Thyroid gland (tissue), 4 donors: ENCODE measurements at regions not wholly inside any gene's neighbourhood (a gene's known extent, or its start where the extent isn't known, plus 50 kb on each side); places are given as distances from the start of the nearest gene placed in this dataset.

Experiments used
- DNase-seq, 2 donors: peaks; one replicate each; pipeline ENCODE4 v3.0.0-alpha.2; 2019
- H3K27ac ChIP-seq, 3 donors: fragments of 200-600 bp; sonication (generic); 1 replicate in 2 of 3; 2 replicates in 1 of 3; pipeline ENCODE4 v1.5.1; 2016 to 2019; ENCODE audit warnings: mild to moderate bottlenecking in 1 of 3, moderate library complexity in 1 of 3
- H3K27me3 ChIP-seq: fragments of 200-600 bp; sonication (generic); one replicate; pipeline ENCODE4 v1.5.1; 2019
- H3K36me3 ChIP-seq, 2 donors: fragments of 200-600 bp; sonication (generic); one replicate each; pipeline ENCODE4 v1.5.1; 2016 to 2019
- H3K4me1 ChIP-seq, 2 donors: fragments of 200-600 bp; sonication (generic); one replicate each; pipeline ENCODE4 v1.5.1; 2017 to 2019
- H3K4me3 ChIP-seq, 3 donors: fragments of 200-600 bp; sonication (generic); replicated peaks in 1 of 3; 1 replicate in 2 of 3; 2 replicates in 1 of 3; pipeline ENCODE4 v1.5.1; 2016; ENCODE audit warnings: mild to moderate bottlenecking in 1 of 3
- H3K9me3 ChIP-seq: fragments of 200-600 bp; sonication (generic); one replicate; pipeline ENCODE4 v1.5.1; 2017
- POLR2A ChIP-seq, 2 donors: fragments of 450-650 bp; IDR thresholded peaks; one replicate each; pipeline ENCODE4 v1.6.1; 2017; ENCODE audit warnings: antibody characterized with exemption in 2 of 2, mild to moderate bottlenecking in 2 of 2, moderate library complexity in 1 of 2
- WGBS, 2 donors: methylation state at CpG; one replicate each; pipeline ENCODE4 v1.1.5; 2017; 5-methylcytosine and 5-hydroxymethylcytosine counted together
- intact Hi-C: fragments of 100-400 bp; cut with DNase I; formaldehyde crosslinking; loops from one replicate; pipeline ENCODE4 v1.15.1; 2023
- TF ChIP-seq, protein P1 (sequence below), 6 experiments: fragments of 200-600 bp in 3 of 6; fragments of 450-650 bp in 3 of 6; sonication (generic) in 3 of 6; IDR thresholded peaks; one replicate each; pipeline ENCODE4 v1.5.1; 2016 to 2019; ENCODE audit warnings: antibody characterized with exemption in 6 of 6, mild to moderate bottlenecking in 2 of 6, inconsistent platforms in 1 of 6, moderate library complexity in 1 of 6

DNA sequence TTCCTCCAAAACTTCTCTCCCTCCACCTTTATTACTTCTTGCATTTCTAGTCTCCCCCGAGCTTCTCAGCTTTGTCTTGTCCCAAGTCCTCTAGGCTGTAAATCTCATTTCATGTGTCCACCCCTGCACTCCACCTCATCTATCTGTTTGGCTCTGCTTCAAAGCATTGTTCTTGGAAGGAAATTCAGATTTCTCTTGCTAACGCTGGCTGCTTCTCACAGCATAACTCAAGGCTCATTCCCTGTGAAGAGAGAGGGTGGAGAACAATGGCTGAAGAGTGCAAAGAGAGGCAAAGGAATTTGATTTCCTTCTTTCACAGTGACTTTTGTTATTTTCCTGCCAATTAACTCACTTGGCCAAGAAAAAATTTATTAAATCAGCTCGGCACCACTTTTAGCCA, 476.5 kb downstream of the TMEM114 start:
- no peak for DNase-seq
- H3K36me3 ChIP-seq, result no peaks in the 10 kb centered on the region
- TF ChIP-seq POLR2A (IDR thresholded peaks at IDR 0.05), result no peak
- TF ChIP-seq, protein P1, sequence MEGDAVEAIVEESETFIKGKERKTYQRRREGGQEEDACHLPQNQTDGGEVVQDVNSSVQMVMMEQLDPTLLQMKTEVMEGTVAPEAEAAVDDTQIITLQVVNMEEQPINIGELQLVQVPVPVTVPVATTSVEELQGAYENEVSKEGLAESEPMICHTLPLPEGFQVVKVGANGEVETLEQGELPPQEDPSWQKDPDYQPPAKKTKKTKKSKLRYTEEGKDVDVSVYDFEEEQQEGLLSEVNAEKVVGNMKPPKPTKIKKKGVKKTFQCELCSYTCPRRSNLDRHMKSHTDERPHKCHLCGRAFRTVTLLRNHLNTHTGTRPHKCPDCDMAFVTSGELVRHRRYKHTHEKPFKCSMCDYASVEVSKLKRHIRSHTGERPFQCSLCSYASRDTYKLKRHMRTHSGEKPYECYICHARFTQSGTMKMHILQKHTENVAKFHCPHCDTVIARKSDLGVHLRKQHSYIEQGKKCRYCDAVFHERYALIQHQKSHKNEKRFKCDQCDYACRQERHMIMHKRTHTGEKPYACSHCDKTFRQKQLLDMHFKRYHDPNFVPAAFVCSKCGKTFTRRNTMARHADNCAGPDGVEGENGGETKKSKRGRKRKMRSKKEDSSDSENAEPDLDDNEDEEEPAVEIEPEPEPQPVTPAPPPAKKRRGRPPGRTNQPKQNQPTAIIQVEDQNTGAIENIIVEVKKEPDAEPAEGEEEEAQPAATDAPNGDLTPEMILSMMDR (IDR thresholded peaks at IDR 0.05), result no peak
- no peak overlapping the region for H3K4me3 ChIP-seq
- H3K9me3 ChIP-seq, result no peaks in the 10 kb centered on the region
- H3K27me3 ChIP-seq, result no peaks in the 10 kb centered on the region
- H3K27ac ChIP-seq, result no peak overlapping the region
- 40% methylated on average over 3 of the region's 3 CpGs for WGBS, 2 donors
- intact Hi-C loops, result no loop called here
- no peaks in the 10 kb centered on the region for H3K4me1 ChIP-seq

DNA sequence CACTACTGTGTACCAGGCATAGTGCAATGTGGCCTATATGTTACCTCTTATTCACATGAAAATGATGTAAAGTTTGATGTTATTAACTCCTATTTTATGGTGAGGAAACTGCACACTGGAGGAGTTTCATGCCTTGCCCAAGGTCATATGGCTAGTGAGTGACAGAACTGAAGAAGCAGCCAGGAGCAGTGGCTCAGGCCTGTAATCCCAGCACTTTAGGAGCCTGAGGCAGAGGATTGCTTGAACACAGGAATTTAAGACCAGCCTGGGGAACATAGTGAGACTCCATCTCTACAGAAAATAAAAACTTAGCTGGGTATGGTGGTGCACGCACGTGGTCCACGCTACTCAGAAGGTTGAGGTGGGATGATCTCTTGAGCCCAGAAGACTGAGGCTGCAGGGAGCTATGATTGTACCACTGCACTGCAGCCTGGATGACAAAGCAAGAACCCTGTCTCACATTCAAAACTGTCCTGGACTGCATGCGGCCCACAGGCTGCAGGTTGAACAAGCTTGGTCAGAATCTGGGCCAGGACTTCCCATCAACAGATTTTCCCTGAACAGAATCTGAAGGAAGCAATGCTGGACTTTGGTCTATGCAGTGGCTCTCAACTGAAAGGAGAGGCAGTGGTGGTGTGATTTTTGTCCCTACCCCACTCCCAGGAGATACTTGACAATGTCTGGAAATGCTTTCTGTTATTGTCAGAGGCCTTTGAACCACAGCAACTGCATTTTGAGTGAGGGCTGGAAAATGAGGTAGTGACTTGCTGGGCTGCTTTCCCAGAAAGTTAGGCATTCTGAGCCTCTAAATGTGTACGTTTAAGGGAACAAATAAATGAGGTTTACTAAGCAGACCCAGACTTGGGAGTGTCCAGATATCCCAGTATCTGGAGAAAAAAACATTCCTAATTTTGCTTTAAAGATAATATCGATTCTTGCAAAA, 479.5 kb downstream of the TMEM114 start:
- intact Hi-C loops, result no loop called here
- no peaks in the 10 kb centered on the region for H3K36me3 ChIP-seq
- H3K4me1 ChIP-seq, result peaks cover 0 to 5% of the 10 kb centered on the region in 2 donors
- H3K9me3 ChIP-seq, result no peaks in the 10 kb centered on the region
- H3K27ac ChIP-seq, result no peak overlapping the region
- 89 to 91% methylated on average over 6 of the region's 6 CpGs for WGBS, 2 donors
- no peak overlapping the region for H3K4me3 ChIP-seq
- no peak for TF ChIP-seq POLR2A (IDR thresholded peaks at IDR 0.05)
- TF ChIP-seq, protein P1 (IDR thresholded peaks at IDR 0.05), result no peak
- no peak for DNase-seq
- no peaks in the 10 kb centered on the region for H3K27me3 ChIP-seq

DNA sequence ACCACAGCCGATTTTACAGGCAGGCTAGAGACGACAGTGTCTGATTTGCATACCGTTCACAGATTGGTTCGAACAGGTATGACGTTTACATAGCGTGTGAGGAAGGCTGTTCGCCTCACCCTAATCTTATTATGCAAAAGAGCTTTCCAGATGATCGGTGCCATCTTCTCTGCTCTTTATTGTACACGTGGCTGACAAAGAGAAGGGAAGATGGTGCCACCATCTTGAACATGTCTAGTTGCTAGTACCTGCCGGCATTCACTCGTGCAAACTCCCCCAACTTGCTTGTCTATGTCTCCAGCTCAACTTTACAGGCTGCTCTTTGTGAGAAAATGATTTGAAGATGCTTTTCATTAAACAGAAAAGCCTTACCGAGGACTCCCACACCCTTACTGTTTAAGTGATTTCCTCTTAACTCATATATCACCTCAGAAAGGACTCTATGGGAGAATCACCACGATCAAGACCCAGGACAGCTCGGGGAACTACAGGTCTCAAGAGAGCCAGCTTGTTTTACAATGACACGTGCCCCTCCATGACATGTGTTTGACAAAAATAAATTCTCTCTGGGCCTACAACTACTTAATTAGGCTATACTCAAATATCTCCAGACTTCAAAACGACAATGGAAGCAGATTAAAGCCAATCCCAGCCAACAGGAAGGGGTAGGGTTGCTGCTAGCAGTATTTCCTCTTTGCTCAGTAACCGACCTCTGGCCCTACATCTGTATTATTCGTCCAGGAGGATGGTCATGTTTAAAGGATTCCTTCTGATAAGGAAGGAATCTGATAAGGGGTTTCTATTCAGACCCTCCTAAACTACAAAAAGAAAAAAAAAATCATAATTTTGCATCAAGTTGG, 480.6 kb downstream of the TMEM114 start:
- 79 to 81% methylated on average over 18 of the region's 18 CpGs for WGBS, 2 donors
- DNase-seq, result no peak
- intact Hi-C loops, result no loop called here

DNA sequence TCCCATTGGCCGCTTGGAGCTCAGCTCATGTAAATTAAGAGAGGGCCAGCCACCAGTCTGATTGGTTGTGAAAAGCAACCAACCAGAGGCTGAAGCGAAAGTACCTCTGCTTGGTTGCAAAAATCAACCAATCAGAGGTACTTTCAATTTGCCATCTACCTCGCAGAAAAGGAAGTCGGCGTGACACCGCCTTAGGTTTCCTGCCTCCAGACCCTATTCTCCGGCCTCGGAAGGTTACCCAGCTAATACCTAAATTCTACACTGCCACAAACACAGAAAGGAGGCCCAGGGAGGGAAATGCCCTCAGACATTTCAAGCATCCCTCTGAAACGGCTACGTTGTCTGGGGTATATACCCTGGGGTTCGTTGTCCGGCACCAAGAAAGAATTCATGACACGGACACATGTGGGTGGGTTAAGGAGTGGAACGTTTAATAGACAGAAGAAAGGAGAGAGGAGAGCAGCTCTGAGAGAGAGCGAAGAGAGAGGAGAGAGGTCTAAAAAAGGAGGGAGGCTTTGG, 481.3 kb downstream of the TMEM114 start:
- H3K36me3 ChIP-seq, result no peaks in the 10 kb centered on the region
- TF ChIP-seq, protein P1 (IDR thresholded peaks at IDR 0.05), result no peak
- no peak for TF ChIP-seq POLR2A (IDR thresholded peaks at IDR 0.05)
- DNase-seq, result no peak
- WGBS, 2 donors, result 89 to 90% methylated on average over 15 of the region's 15 CpGs
- H3K9me3 ChIP-seq, result no peaks in the 10 kb centered on the region
- intact Hi-C loops, result no loop called here
- H3K4me1 ChIP-seq, result peaks cover 0 to 10% of the 10 kb centered on the region in 2 donors
- H3K4me3 ChIP-seq, result no peak overlapping the region
- no peaks in the 10 kb centered on the region for H3K27me3 ChIP-seq
- no peak overlapping the region for H3K27ac ChIP-seq

More for the DNA sequence above, 480.6 kb downstream of the TMEM114 start:
- no peak overlapping the region for H3K27ac ChIP-seq
- no peaks in the 10 kb centered on the region for H3K27me3 ChIP-seq
- TF ChIP-seq, protein P1 (IDR thresholded peaks at IDR 0.05), result no peak
- TF ChIP-seq POLR2A (IDR thresholded peaks at IDR 0.05), result no peak
- H3K9me3 ChIP-seq, result no peaks in the 10 kb centered on the region
- no peak overlapping the region for H3K4me3 ChIP-seq
- H3K36me3 ChIP-seq, result no peaks in the 10 kb centered on the region
- peaks cover 0 to 5% of the 10 kb centered on the region in 2 donors for H3K4me1 ChIP-seq
